ENCODE measurements at regions not wholly inside any gene's neighbourhood (a gene's known extent, or its start where the extent isn't known, plus 50 kb on each side); places are given as distances from the start of the nearest gene placed in this dataset.
"Not testable (repeated sequence)": the region's sequence is repeated elsewhere in the genome, so short reads cannot be mapped to it uniquely, and the experiment has no call there.

DNA sequence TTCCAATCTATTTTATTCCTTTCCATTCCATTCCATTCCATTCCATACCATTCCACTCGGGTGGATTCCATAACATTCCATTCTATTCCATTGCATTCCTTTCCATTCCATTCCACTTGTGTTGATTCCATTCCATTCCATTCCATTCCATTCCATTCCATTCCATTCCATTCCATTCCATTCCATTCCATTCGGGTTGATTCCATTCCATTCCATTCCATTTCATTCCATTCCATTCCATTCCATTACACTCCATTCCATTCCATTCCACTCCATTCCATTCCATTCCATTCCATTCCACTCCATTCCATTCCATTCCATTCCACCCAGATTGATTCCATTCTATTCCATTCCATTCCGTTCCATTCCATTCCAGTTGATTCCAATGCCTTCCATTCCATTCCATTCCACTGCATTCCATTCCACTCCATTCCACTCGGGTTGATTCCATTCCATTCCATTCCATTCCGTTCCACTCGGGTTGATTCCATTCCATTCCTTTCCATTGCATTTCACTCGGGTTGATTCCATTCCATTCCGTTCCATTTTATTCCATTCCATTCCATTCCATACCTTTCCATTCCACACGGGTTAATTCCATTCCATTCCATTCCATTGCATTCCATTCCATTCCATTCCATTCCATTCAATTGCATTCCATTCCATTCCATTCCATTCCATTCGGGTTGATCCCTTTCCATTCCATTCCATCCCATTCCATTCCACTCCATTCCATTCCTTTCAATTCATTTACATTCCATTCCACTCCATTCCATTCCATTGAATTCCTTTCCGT is 168.4 kb downstream of the CWH43 start:
- peak; percentile 29 to 68 for DNase-seq

DNA sequence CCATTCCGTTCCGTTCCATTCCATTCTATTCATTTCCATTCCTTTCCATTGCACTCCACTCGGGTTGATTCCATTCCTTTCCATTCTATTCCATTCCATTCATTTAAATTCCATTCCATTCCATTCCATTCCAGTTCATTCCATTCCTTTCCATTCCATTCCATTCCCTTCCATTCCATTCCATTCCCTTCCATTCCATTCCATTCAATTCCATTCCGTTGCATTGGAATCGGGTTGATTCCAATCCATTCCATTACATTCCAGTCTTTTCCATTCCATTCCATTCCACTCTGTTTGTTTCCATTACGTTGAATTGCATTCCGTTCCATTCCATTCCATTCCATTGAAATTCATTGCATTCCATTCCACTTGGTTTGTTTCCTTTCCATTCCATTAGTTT is 169.2 kb downstream of the CWH43 start:
- DNase-seq = not testable (repeated sequence)

DNA sequence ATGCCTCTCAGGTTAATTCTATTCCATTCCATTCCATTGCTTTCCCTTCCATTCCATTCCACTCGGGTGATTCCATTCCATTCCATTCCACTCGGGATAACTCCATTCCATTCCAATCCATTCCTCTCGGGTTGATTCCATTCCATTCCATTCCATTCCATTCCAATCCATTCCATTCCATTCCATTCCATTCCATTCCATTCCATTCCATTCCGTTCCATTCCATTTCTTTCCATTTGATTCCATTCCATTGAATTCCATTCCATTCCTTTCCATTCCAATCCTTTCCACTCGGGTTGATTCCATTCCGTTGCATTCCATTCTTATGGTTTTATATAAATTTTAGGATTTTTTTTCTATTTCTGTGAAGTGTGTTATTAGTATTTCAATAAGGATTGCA is 170.2 kb downstream of the CWH43 start:
- DNase-seq = not testable (repeated sequence)

DNA sequence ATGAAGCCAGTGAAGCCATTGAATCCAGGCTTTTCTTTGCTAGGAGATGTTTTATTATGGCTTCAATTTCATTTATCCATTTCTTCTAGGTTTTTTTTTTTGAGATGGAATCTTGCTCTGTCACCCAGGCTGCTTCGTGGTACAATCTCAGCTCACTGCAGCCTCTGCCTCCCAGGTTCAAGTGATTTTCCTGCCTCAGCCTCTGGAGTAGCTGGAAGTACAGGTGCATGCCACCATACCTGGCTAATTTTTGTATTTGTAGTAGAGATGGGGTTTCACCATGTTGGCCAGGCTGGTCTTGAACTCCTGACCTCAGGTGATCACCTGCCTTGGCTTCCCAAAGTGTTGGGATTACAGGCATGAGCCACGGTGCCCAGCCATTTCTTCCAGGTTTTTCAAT is 171.6 kb downstream of the CWH43 start:
- DNase-seq = not testable (repeated sequence)

DNA sequence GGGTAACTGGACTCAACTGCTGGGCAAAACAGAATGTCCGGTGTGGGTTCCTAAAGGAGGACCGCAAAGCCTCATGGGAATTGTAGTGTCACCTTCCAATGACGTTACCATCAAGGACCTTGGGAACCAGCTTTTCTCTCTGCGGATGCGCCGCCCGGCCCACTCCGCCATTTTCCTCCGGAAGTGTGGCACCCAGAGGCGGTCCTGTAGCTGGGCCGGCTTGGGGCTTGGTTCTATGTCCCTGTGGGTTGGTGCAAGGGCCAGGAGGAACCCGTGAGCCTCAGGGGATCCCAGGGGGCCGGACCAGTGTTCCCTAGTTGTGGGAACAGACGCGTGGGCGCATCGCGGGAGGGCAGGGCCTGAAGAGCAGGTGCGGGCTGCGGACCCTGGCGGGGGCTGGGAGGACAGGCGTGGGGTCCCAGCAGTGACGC is 175.1 kb downstream of the CWH43 start:
- DNase-seq = not testable (repeated sequence)

DNA sequence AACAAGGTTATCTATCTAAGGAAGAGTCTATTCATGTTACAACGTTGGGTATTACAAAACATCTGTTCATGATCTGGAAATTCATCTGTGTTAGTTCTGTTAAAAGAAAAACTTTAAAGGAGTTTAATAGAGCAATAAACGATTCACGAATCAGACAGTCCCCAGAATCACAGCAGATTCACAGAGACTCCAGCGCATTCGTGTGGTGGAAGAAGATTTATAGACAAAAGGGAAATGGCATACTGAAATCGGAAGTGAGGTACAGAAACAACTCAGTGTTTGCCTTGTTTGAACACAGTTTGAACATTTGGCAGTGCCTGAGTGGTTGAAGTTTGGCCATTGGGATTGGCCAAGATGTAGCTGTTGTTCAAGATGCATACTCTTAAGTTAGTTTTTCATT is 178.8 kb downstream of the CWH43 start:
- not testable (repeated sequence) for DNase-seq

DNA sequence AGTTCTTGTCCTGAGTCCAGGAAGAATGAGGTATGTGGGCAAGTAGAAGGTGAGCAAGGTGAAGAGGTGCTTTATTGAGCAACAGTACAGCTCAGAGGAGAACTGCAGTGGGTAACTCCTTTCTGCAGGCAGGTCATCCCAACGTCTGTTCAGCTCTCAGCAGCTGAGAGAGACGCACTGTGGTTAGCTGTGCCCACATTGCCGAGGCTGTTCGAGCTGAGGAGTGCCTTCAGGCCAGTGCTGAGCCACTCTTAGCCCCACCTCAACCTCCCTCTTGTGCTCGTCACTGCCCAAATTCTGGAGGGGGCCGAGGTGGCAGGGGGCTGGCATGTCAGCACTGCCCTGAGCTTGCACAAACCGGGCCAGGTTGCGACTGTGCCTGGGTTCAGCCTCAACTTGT is 191.8 kb downstream of the CWH43 start:
- not testable (repeated sequence) for DNase-seq

DNA sequence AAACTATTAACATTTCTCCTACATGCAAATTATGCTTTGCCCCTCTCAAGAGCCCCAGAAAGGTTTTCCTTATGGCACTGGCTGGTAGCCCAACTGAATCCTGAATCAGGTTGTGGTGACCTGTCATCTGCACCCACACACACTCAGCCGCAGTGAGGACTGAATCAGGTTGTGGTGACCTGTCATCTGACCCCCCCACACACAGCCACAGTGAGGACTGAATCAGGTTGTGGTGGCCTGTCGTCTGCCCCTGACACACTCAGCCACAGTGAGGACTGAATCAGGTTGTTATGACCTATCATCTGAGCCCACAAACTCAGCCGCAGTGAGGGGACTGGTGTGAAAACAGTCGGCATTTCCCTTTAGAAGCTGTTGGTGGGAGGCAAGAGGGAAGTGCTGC is 195.0 kb downstream of the CWH43 start:
- not testable (repeated sequence) for DNase-seq

DNA sequence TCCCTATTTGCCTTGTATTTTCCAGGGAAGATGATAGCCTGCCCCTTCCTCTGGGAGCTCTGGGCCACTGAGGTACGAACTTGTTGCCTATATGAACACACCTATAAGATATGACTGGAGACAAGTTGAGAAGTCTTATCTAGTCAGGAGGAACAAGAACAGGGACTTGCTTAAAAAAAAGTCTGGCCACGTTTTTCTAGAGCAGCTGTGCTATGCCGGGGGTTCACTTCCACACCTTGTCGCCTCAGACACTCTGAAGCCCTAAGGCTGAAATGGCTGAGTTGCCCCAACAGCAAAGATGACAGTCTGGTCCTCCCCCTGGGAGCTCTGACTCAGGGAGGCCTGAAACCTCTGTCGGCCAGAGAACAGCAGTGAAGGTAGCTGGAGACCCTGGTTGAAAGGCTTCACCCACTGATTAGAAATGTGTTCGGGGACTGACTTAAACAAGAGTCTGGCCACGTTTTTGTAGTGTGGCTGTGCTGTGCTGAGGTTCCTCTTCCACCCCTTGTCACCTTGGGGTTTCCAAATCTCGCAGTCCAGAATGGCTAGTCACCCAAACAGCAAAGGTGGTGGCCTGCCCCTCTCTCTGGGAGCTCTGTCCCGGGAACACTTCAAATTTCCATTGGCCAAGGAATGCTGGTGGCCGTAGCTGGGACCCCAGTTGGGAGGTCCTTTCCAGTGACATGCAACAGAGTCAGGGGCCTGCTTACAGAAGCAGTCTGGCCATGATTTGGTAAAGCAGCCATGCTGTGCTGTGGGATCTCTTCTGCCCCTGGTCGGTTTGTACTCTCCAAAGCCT is 225.5 kb downstream of the CWH43 start:
- not testable (repeated sequence) for DNase-seq

DNA sequence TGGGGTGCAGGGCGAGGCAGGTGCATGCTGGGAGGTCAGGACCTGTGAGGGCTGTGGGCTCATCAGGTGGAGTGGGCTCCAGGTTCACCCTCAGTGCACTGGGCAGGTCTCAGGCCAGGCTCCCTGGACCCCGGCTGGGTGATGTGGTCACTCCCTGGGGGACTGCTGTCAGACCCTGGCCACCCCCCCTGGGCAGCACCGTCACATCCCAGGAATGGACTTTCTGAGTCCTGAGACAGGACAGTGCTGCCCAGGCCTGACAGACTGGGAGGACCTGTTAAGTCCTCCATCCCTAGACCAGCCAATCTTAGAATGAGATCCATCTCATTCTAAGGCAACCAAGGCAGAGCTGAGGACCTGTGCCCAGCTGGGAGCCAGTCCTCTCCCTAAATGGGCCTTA is 227.2 kb downstream of the CWH43 start:
- DNase-seq = not testable (repeated sequence)

DNA sequence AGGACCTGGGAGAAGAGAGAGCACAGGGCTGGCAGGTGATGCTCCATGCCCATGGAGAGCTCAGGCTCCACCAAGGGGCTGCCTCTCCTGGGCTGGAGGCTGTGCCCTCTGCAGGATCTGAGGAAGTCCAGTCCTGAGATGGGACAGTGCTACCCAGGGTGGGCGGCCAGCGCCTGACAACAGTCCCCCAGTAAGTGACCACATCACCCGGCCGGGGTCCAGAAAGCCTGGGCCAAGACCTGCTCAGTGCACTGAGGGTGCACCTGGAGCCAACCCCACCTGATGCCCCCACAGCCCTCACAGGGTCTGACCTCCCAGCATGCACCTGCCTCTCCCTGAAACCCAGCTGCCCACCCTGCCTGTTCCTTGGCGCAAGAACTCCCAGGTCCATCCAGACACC is 227.7 kb downstream of the CWH43 start:
- DNase-seq = not testable (repeated sequence)

DNA sequence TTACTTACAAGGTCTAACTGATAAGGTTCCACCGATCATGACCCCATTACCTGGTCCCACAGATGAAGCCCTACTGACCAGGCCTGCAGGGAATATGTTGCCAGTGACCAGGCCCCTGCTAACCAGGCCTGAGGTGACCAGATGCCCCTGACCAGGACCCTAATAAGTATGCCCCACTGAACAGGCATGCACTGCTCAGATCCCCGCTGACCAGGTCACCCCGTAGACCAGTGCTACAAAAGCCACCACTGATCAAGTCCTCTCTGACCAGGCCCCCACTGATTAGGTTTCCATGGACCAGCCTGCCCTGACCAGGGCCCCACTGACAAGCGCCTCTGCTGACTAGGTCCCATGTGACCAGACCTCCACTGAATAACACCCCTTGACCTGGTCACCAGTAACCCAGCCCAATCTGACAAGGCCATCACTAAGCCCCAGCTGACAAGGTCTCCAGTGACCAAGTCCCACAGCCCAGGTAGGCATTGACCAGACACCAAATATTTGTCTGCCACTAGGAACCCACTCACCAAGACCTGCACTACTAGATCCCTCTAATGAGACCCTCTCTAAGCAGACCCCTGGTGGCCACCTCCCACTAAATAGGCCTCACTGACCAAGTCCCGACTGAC is 228.5 kb downstream of the CWH43 start:
- DNase-seq = not testable (repeated sequence)

DNA sequence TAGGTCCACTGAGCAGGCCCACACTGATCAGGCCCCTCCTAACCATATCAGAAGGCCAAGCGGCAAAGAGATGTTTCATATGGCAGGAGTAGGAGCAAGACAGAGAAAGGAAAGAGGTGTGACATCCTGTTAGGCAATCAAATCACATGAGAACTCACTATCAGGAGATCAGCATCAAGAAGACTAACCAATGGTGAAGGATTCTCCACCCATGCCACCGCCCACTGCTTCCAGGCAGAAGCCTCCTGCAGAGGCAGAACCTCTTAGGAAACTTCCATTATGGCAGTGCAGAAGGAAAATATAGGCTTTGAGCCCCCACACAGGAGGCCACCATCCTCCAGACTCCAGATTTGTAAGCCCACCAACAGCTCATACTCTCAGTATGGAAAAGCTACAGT is 229.0 kb downstream of the CWH43 start:
- not testable (repeated sequence) for DNase-seq

DNA sequence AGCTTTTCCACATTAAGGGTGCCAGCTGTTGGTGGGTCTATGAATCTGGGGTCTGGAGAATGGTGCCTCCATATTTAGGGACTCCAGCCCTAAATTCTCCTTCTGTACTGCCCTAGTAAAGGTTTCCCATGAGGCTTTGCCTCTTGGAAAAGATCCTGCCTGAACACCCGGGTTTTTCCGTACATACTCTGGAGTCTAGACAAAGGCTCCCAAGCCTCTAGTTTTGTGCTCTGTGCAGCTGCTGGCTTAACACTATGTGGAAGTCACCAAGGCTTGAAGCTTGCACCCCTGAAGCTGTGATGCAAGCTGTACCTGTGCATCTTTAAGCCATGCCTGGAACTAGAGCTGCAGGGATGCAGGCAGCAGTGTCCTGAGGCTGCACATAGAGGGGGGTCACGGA is 230.5 kb downstream of the CWH43 start:
- DNase-seq = not testable (repeated sequence)

DNA sequence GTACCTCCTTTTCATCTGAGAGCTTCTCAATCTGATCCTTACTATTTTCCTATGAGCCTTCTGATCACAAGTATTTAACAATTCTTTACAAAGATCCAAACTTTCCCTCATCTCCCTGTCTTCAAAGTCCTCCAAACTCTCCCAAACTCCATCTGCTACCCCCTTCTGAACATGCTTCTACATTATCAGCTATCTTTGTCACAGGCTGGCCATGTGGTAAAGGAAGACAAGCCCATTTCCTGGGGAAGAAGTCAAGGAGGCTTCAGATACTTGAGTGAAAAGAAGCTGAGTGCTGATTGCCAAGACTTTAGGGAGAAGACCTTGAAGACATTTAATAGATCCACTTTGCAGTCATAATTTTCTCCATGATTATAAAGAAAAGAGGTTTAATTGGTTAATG is 231.4 kb downstream of the CWH43 start:
- DNase-seq = no peak

DNA sequence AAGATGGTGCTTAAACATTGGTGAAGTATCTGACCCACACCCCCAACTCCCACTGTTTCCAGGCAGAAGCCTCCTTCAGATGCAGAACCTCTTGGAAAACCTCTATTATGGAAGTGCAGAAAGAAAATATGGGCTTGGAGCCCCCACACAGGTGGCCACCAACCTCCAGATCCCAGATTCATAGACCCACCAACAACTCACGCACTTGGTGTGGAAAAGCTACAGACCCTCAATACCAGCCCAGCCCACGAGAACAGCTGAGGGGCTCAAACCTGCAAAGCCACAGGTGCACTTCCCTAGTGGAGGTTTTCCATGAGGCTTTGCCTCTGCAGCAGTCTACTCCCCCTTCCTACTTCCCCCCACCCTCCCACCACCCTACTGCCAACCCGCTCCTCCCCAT is 232.0 kb downstream of the CWH43 start:
- DNase-seq = not testable (repeated sequence)

DNA sequence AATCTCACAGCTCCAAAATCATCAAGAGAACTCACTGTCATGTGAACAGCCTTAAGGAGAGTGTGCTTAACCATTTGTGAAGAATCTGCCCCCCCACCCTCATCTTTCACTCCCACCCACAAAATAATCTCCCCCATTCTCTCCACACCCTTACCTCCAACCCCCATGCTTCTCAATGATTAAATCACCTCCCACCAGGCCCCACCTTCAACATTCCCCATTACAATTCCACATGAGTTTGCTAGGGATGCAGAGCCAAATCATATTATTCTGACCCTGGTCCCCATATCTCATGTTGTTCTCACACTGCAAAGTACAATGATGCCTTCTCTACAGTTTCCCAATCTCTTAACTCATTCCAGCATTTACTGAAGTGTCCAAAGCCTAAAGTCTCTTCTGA is 232.9 kb downstream of the CWH43 start:
- DNase-seq = not testable (repeated sequence)

DNA sequence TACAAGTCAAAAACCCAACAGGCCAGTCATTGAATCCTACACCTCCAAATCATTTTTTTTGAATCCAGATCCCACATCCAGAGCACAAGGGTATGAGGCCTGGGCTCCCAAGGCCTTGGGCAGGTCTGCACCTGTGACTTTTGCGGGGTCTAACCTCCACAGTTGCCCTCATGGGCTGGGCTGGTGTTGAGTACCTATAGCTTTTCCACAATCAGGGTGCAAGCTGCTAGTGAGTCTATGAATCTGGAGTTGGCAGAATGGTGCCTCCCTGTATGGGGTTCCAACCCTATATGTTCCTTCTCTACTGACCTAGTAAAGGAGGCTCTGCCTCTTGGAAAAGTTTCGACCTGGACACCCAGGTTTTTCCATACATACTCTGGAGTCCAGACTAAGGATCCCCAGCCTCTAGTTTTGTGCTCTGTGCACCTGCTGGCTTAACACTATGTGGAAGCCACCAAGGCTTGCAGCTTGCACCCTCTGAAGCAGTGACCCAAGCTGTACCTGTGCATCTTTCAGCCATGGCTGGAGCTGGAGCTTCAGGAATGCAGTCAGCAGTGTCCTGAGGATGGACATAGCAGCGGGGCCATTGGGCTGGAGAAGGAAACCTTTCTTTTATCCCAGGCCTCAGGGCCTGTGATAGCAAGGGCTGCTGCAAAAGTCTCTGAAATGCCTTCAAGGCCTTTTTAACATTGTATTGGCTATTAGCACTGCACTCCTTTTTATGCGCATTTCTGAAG is 233.6 kb downstream of the CWH43 start:
- DNase-seq = not testable (repeated sequence)

DNA sequence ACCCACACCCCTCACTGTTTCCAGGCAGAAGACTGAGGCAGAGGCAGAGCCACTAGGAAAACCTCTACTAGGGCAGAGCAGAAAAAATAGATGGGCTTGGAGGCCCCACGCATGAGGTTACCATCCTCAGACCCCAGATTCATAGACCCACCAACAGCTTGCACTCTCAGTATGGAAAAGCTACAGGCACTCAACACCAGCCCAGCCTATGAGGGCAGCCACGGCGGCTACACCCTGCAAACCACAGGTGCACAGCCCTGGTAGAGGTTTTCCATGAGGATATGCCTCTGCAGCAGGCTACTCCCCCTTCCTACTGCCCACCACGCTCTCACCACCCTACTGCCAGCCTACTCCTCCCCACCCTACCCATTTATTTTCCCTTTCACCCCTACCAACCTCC is 235.1 kb downstream of the CWH43 start:
- no peak for DNase-seq

DNA sequence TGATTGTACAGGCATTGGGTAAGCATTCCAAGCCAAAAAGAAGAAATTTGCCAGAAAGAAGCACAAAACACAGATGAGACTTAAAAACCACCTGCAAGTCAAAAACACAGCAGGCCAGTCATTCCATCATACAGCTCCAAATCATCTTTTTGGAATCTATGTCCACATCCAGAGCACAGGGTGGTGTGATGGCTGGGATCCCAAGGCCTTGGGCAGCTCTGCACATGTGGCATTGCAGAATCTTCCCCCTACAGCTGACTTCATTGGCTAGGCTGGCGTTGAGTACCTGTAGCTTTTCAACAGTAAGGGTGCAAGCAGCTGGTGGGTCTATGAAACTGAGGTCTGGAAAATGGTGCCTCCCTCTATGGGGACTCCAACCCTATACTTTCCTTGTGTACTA is 236.7 kb downstream of the CWH43 start:
- DNase-seq = not testable (repeated sequence)

DNA sequence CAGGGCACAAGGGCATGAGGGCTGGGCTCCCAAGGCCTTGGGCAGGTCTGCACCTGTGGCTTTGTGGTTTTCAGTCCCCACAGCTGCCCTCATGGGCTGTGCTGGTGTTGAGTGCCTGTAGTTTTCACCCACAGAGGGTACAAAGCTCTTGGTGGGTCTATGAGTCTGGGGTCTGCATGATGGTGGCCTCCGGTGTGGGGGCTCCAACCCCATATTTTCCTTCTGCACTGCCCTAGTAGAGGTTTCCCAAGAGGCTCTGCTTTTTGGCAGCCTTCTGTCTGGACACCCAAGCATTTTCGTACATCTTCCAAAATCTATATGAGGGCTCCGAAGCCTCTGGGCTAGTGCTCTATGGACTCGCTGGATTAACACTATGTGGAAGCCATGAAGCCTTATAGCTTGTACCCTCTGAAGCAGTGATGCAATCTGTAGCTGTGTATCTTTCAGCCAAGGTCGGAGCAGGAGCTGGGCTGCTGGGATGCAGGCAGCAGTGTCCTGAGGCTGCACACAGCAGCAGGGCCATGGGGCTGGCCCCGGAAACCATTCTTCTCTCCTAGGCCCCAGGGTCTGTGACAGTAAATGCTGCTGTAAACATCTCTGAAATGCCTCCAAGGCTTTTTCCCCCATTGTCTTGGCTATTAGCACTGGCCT is 240.3 kb downstream of the CWH43 start:
- not testable (repeated sequence) for DNase-seq

DNA sequence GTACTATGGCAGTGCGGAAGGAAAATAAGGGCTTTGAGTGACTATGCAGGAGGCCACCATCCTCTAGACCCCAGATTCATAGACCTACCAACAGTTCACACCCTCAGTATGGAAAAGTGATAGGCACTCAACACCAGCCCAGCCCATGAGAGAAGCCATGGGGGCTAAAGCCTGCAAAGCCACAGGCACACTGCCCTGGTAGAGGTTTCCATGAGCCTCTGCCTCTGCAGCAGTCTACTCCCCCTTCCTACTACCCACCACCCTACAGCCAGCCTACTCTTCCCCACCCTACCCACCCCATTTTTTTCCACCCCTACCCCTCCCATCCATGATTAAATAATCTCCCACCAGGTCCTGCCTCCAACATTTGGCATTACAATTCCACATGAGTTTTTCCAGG is 241.9 kb downstream of the CWH43 start:
- DNase-seq = not testable (repeated sequence)

Data from inflammatory macrophage treated with lipopolysaccharide for 1 hour (primary cell).